Brain pericyte (primary cell): ENCODE measurements at regions not wholly inside any gene's neighbourhood (a gene's known extent, or its start where the extent isn't known, plus 50 kb on each side); places are given as distances from the start of the nearest gene placed in this dataset.
"Not testable (repeated sequence)": the region's sequence is repeated elsewhere in the genome, so short reads cannot be mapped to it uniquely, and the experiment has no call there.

Experiments used
- DNase-seq: peaks from one replicate; pipeline ENCODE4 v3.0.0-alpha.2; 2012; ENCODE audit warnings: low read depth, low spot score

DNA sequence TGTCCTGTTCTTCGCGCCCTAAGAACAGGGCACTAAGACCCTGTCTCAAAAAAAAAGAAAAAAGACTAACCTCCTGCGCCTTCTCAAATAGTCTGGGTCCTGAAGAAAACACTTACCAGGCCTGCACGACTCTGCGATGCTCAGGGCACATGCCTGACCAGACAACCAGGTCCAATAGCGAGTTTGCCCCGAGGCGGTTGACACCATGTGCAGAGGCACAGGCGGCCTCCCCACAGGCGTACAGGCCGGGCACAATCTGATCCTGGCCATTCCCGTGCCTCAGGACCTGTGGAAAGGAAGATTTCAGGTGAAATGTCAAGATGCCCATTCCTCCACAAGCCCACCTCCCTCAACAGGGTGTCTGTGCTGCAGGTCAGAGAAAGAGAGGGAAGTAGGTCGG is 65.9 kb upstream of the TNK2 start:
- DNase-seq, result not testable (repeated sequence)

GRCh38 chr3:195970873-195971272 is 62.5 kb upstream of the TNK2 start:
- not testable (repeated sequence) for DNase-seq

DNA sequence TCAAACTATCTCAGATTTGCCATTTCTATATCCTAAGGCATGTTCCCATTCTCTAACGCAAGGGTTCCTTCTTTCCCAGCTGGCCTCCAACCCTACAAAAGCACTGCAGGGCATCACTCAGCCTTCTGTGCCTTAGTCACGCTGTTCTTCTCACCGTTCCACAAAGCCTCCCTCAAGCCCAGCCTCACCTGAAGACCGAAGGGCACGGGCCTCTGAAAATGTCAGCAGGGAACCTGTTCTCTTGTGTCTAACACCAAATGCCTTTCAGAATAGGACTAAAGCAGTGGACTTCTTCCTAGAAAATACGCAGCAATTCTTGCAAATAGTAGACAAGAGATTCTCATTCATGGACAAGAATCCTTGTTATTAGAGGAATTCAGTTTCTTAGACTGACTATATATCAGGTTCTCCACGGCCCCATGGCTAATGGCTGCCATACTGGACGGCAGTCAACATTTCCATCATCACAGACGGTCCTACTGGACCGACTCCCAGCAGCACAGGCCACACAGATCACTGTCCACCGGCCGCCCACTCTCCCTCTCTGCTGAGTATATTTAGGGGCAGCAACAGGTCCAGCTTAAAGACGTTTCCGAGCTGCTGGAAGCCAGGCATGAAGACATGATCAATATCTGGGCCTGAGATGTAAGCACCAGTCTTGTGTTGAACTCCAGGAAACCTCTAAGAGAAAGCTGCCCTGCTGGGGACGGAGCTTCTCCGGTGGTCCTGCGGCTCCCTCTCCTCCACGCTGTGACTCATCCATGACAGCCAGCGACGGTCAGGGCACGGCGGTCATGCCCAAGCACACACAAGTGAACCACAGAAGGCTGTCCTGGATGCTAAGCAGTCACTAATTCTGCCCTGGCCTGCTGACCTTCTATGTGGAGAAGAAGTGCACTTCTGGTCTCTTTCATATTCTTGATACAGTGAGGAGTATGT is 61.8 kb upstream of the TNK2 start:
- DNase-seq, result not testable (repeated sequence)

DNA sequence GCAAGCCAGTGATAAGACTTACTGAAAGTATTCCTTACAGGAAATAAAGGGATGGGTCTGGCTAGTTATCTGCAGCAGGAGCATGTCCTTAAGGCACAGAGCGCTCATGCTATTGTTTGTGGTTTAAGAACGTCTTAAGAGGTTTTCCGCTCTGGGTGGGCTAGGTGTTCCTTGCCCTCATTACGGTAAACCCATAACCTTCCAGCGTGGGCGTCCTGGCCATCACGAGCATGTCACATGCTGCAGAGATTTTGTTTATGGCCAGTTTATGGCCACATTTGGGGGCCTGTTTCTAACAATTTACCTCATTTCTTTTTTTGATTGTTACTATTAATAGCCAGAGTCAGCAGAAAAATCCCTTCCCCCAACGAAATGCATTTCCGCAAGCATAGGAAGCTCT is 61.0 kb upstream of the TNK2 start:
- DNase-seq, result not testable (repeated sequence)

GRCh38 chr3:195968104-195968503 is 59.8 kb upstream of the TNK2 start:
- DNase-seq, result not testable (repeated sequence)

GRCh38 chr3:195967387-195967720 is 59.0 kb upstream of the TNK2 start:
- DNase-seq, result not testable (repeated sequence)

GRCh38 chr3:195966563-195967386 is 58.4 kb upstream of the TNK2 start:
- DNase-seq, result not testable (repeated sequence)

GRCh38 chr3:195965217-195965616 is 56.9 kb upstream of the TNK2 start:
- not testable (repeated sequence) for DNase-seq

- not testable (repeated sequence) for DNase-seq
Observed at GRCh38 chr3:195964318-195965107, 56.2 kb upstream of the TNK2 start.

DNA sequence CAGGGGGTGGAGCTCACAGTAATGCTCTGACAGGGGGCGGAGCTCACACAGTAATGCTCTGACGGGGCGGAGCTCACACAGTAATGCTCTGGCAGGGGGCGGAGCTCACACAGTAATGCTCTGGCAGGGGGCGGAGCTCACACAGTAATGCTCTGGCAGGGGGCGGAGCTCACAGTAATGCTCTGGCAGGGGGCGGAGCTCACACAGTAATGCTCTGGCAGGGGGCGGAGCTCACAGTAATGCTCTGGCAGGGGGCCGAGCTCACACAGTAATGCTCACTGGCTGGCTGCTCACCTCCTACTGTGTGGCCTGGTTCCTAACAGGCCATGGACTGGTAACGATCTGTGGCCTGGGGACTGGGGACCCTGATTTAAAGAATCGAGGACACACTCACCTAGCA is 53.9 kb upstream of the TNK2 start:
- not testable (repeated sequence) for DNase-seq

- not testable (repeated sequence) for DNase-seq
Observed at GRCh38 chr3:195960971-195961775, 52.8 kb upstream of the TNK2 start.

GRCh38 chr3:195960164-195960563 is 51.8 kb upstream of the TNK2 start:
- not testable (repeated sequence) for DNase-seq

GRCh38 chr3:195959367-195960157 is 51.2 kb upstream of the TNK2 start:
- not testable (repeated sequence) for DNase-seq

DNA sequence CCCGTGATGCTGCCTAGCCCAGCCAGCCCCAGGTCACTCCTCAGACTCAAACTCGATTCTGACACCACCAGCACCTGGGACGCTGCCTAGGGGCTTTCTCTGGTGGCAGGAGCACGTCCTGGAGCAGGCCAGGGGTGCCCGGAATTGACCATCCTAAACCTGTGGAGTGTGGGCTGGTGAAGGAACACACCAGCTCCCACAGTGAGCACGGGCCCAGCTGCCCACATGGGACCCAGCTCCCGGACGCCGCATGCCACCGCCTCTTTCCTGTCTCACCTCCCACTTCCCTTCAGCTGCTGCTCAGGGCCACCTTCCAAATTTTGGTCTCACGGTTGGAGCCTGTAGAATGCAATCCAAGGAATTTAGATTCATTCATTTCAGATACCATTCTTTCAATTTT is 50.4 kb upstream of the TNK2 start:
- DNase-seq, result not testable (repeated sequence)
